H1 (cell line): ENCODE measurements at regions not wholly inside any gene's neighbourhood (a gene's known extent, or its start where the extent isn't known, plus 50 kb on each side); places are given as distances from the start of the nearest gene placed in this dataset.

ENCODE experiments used
- CTCF ChIA-PET: fragments of 300-600 bp; sonication (Branson Sonifier 250); formaldehyde crosslinking; loops from one replicate; lab custom pipeline; 2021; ENCODE audit not compliant: partially characterized antibody; lab: Charles Lee
- POLR2A ChIA-PET: fragments of 300-600 bp; sonication (Branson Sonifier 250); formaldehyde crosslinking; loops from one replicate; lab custom pipeline; 2021; ENCODE audit warnings: inconsistent platforms; ENCODE audit not compliant: partially characterized antibody; lab: Charles Lee
- DNase-seq, 2 experiments: peaks; one replicate each; pipeline versions ENCODE4 v3.0.0 to v3.0.0-alpha.2; 2010 to 2022; ENCODE audit warnings: low spot score in 2 of 2, low read depth in 1 of 2, mixed read lengths in 1 of 2
- FAIRE-seq: peaks from 2 replicates; lab custom pipeline; 2011; peaks lifted over from hg19 to GRCh38; lab: Jason Lieb, UNC
- H2AFZ ChIP-seq: 2 replicates; pipeline ENCODE4 v1.8.1; 2012; ENCODE audit warnings: low read length, inconsistent platforms
- H2AK5ac ChIP-seq: 2 replicates; pipeline ENCODE4 v1.6.1; 2013; ENCODE audit warnings: low read depth, low read length
- H2BK120ac ChIP-seq: replicated peaks from 2 replicates; pipeline ENCODE3; 2013; ENCODE audit warnings: low read depth, low read length, inconsistent platforms
- H2BK12ac ChIP-seq: 2 replicates; pipeline ENCODE4 v1.6.1; 2013; ENCODE audit warnings: low read depth, low read length
- H2BK15ac ChIP-seq: 2 replicates; pipeline ENCODE4 v1.6.1; 2013; ENCODE audit warnings: low read length
- H2BK20ac ChIP-seq: 2 replicates; pipeline ENCODE4 v1.6.1; 2013; ENCODE audit warnings: low read length
- H2BK5ac ChIP-seq: 2 replicates; pipeline ENCODE4 v1.6.1; 2013; ENCODE audit warnings: low read depth, low read length
- H3K14ac ChIP-seq: 2 replicates; pipeline ENCODE4 v1.6.1; 2013; ENCODE audit warnings: inconsistent platforms; ENCODE audit not compliant: insufficient read length
- H3K18ac ChIP-seq: 2 replicates; pipeline ENCODE4 v1.6.1; 2013; ENCODE audit warnings: low read length; ENCODE audit errors: extremely low read depth
- H3K23ac ChIP-seq: 2 replicates; pipeline ENCODE4 v1.6.1; 2013; ENCODE audit warnings: inconsistent platforms; ENCODE audit not compliant: insufficient read length
- H3K23me2 ChIP-seq: 2 replicates; pipeline ENCODE4 v1.6.1; 2013; ENCODE audit warnings: low read depth, low read length
- H3K27ac ChIP-seq: 2 replicates; pipeline ENCODE4 v1.6.1; 2011; ENCODE audit warnings: low read depth, low read length, inconsistent platforms
- H3K27me3 ChIP-seq, 4 experiments: replicated peaks in 1 of 4; 1 replicate in 1 of 4; 2 replicates in 3 of 4; pipeline versions ENCODE4 v1.6.1 to v1.8.1; 2011 to 2013; ENCODE audit warnings: low read length in 3 of 4, mild to moderate bottlenecking in 3 of 4, inconsistent platforms in 2 of 4, mixed read lengths in 2 of 4, moderate library complexity in 1 of 4; ENCODE audit not compliant: control insufficient read depth in 3 of 4, insufficient read depth in 3 of 4; ENCODE audit errors: extremely low read depth in 1 of 4
- H3K36me3 ChIP-seq, 4 experiments: 2 replicates each; pipeline versions ENCODE4 v1.6.1 to v1.8.1; 2011 to 2013; ENCODE audit warnings: mild to moderate bottlenecking in 4 of 4, low read length in 3 of 4, moderate library complexity in 2 of 4, control low read depth in 1 of 4, inconsistent platforms in 1 of 4; ENCODE audit not compliant: insufficient read depth in 4 of 4, control insufficient read depth in 2 of 4
- H3K4ac ChIP-seq: replicated peaks from 2 replicates; pipeline ENCODE3; 2013; ENCODE audit warnings: low read length, low read depth, mixed read lengths, inconsistent platforms; ENCODE audit not compliant: insufficient read length
- H3K4me1 ChIP-seq, 4 experiments: replicated peaks in 1 of 4; 1 replicate in 1 of 4; 2 replicates in 3 of 4; pipeline versions ENCODE4 v1.6.1 to v1.8.1; 2011 to 2013; ENCODE audit warnings: low read length in 3 of 4, inconsistent platforms in 2 of 4, mixed read lengths in 1 of 4; ENCODE audit not compliant: insufficient read depth in 4 of 4, control insufficient read depth in 3 of 4
- H3K4me2 ChIP-seq, 2 experiments: 2 replicates each; pipeline versions ENCODE4 v1.6.1 to v1.8.1; 2011 to 2013; ENCODE audit warnings: low read depth in 2 of 2, low read length in 2 of 2, control low read depth in 1 of 2, inconsistent platforms in 1 of 2, mild to moderate bottlenecking in 1 of 2; ENCODE audit not compliant: insufficient read depth in 1 of 2
- H3K4me3 ChIP-seq, 4 experiments: fragments of 200-600, 300-600 bp in 1 of 4; sonication (generic), shearing (Covaris generic), sonication (Bioruptor Twin) in 1 of 4; 2 replicates each; pipeline versions ENCODE4 v1.5.1 to v1.8.1; 2011 to 2016; ENCODE audit warnings: low read length in 4 of 4, low read depth in 3 of 4, control low read depth in 2 of 4, inconsistent platforms in 2 of 4, mild to moderate bottlenecking in 2 of 4, mixed read lengths in 1 of 4, moderate library complexity in 1 of 4; ENCODE audit not compliant: insufficient read depth in 2 of 4; ENCODE audit errors: extremely low read depth in 1 of 4
- H3K56ac ChIP-seq: replicated peaks from 2 replicates; pipeline ENCODE3; 2013; ENCODE audit warnings: low read depth, mild to moderate bottlenecking, mixed read lengths, low read length, inconsistent platforms; ENCODE audit not compliant: insufficient read length
- H3K79me1 ChIP-seq: 2 replicates; pipeline ENCODE4 v1.6.1; 2013; ENCODE audit warnings: low read depth, low read length, control low read depth
- H3K79me2 ChIP-seq, 2 experiments: 2 replicates each; pipeline versions ENCODE4 v1.6.1 to v1.8.1; 2012 to 2013; ENCODE audit warnings: low read length in 2 of 2, mild to moderate bottlenecking in 2 of 2, inconsistent platforms in 1 of 2; ENCODE audit not compliant: insufficient read depth in 2 of 2, control insufficient read depth in 1 of 2
- H3K9ac ChIP-seq, 4 experiments: replicated peaks in 1 of 4; 1 replicate in 1 of 4; 2 replicates in 3 of 4; pipeline versions ENCODE4 v1.6.1 to v1.8.1; 2011 to 2013; ENCODE audit warnings: low read depth in 3 of 4, low read length in 3 of 4, control low read depth in 2 of 4, mild to moderate bottlenecking in 2 of 4, moderate library complexity in 2 of 4, inconsistent platforms in 1 of 4; ENCODE audit errors: extremely low read depth in 1 of 4
- H3K9me3 ChIP-seq, 2 experiments: 2 replicates each; pipeline versions ENCODE4 v1.6.1 to v1.8.1; 2012 to 2013; ENCODE audit warnings: mild to moderate bottlenecking in 2 of 2, moderate library complexity in 2 of 2, control low read depth in 1 of 2, inconsistent platforms in 1 of 2, low read depth in 1 of 2, low read length in 1 of 2, mixed read lengths in 1 of 2; ENCODE audit not compliant: insufficient read depth in 2 of 2
- H4K20me1 ChIP-seq, 2 experiments: replicated peaks in 1 of 2; 2 replicates each; pipeline versions ENCODE3 to v1.8.1; 2011 to 2013; ENCODE audit warnings: inconsistent platforms in 2 of 2, low read length in 2 of 2, mild to moderate bottlenecking in 1 of 2; ENCODE audit not compliant: insufficient read depth in 2 of 2, control insufficient read depth in 1 of 2
- H4K5ac ChIP-seq: 2 replicates; pipeline ENCODE4 v1.6.1; 2013; ENCODE audit warnings: low read length, low read depth, mixed read lengths, inconsistent platforms; ENCODE audit not compliant: insufficient read length
- H4K8ac ChIP-seq: 2 replicates; pipeline ENCODE4 v1.8.0; 2013; ENCODE audit warnings: mild to moderate bottlenecking, moderate library complexity, low read length, inconsistent platforms; ENCODE audit not compliant: insufficient read depth; ENCODE audit errors: extremely low read depth
- H4K91ac ChIP-seq: replicated peaks from 2 replicates; pipeline ENCODE3; 2013; ENCODE audit warnings: low read length, mixed read lengths, inconsistent platforms; ENCODE audit not compliant: insufficient read length
- ASH2L ChIP-seq: fragments of 200-600, 300-600 bp; sonication (generic); IDR thresholded peaks from one replicate; pipeline ENCODE4 v1.7.1; 2017; ENCODE audit warnings: low read length
- ATF3 ChIP-seq: IDR thresholded peaks from 2 replicates; pipeline ENCODE4 v1.6.1; 2011; ENCODE audit warnings: low read depth, mild to moderate bottlenecking, low read length; ENCODE audit not compliant: insufficient read depth
- CBX5 ChIP-seq: fragments of 300-800, 300-1000 bp; sonication (generic); IDR thresholded peaks from 2 replicates; pipeline ENCODE4 v1.7.1; 2016; ENCODE audit warnings: antibody characterized with exemption, low read length, low read depth
- EZH2 ChIP-seq: fragments of 200-600 bp; sonication (generic); IDR thresholded peaks from 2 replicates; pipeline ENCODE4 v1.7.1; 2012; ENCODE audit warnings: low read depth, mild to moderate bottlenecking, moderate library complexity, low read length, inconsistent platforms; ENCODE audit not compliant: severe bottlenecking
- GABPA ChIP-seq: IDR thresholded peaks from 2 replicates; pipeline ENCODE4 v1.6.1; 2011; ENCODE audit warnings: mild to moderate bottlenecking, low read length, moderate library complexity, borderline replicate concordance; ENCODE audit not compliant: insufficient read depth
- HDAC2 ChIP-seq, 2 experiments: fragments of 300-600 bp in 1 of 2; sonication (generic) in 1 of 2; IDR thresholded peaks; 2 replicates each; pipeline ENCODE4 v1.6.1; 2011 to 2012; ENCODE audit warnings: low read depth in 2 of 2, low read length in 2 of 2, mild to moderate bottlenecking in 2 of 2, moderate library complexity in 2 of 2, borderline replicate concordance in 1 of 2, inconsistent platforms in 1 of 2
- JUND ChIP-seq: IDR thresholded peaks from 2 replicates; pipeline ENCODE4 v1.6.1; 2011; ENCODE audit warnings: mild to moderate bottlenecking, improper control_type of control experiment, low read length
- RBBP5 ChIP-seq: IDR thresholded peaks from 2 replicates; pipeline ENCODE4 v1.7.1; 2012; ENCODE audit warnings: low read depth, mild to moderate bottlenecking, inconsistent platforms, low read length, moderate library complexity, borderline replicate concordance
- SIRT6 ChIP-seq: IDR thresholded peaks from one replicate; pipeline ENCODE4 v1.7.1; 2012; ENCODE audit warnings: low read length, inconsistent platforms
- TAF1 ChIP-seq: IDR thresholded peaks from 2 replicates; pipeline ENCODE4 v1.6.1; 2011; ENCODE audit warnings: mild to moderate bottlenecking, low read depth, low read length
- TAF7 ChIP-seq: optimal IDR thresholded peaks from 2 replicates; pipeline ENCODE3; 2011; ENCODE audit warnings: low read depth, mild to moderate bottlenecking, inconsistent platforms, low read length, moderate library complexity, borderline replicate concordance
- WGBS, 2 experiments: shearing (Covaris generic) in 1 of 2; methylation state at CpG; one replicate each; pipeline versions ENCODE4 v1.1.6 to v1.1.7; 2013 to 2015; ENCODE audit warnings: low lambda C conversion rate in 2 of 2, mixed read lengths in 2 of 2, inconsistent platforms in 1 of 2, low coverage in 1 of 2, missing lambda C conversion rate in 1 of 2; ENCODE audit not compliant: insufficient replicate concordance in 2 of 2, insufficient coverage in 1 of 2, insufficient read length in 1 of 2; ENCODE audit errors: extremely low coverage in 1 of 2, missing lambda C conversion rate in 1 of 2; 5-methylcytosine and 5-hydroxymethylcytosine counted together

- H4K91ac ChIP-seq = peak overlapping the region; percentile 27
- peak overlapping the region; percentile 62 for H2BK12ac ChIP-seq
- peak overlapping the region; percentile 43; the same call in 1 of the 2 replicates for H3K27ac ChIP-seq
- no peaks in the 10 kb centered on the region for H3K23me2 ChIP-seq
- H3K56ac ChIP-seq = no peak overlapping the region
- H2AFZ ChIP-seq = 0 out of 2 replicates have a peak overlapping the region, but pooled peaks have one; percentile 24
- no peak overlapping the region for H2BK15ac ChIP-seq
- FAIRE-seq (no peak), DNase-seq (no peak)
- 0 out of 2 replicates have a peak overlapping the region, but pooled peaks have one; percentile 66 for H4K8ac ChIP-seq
- H3K4me3 ChIP-seq = no peak overlapping the region
- H3K9me3 ChIP-seq = no peaks in the 10 kb centered on the region
- no peaks in the 10 kb centered on the region for H3K79me2 ChIP-seq
- peak overlapping the region; percentile 79 for H4K5ac ChIP-seq
- no peaks in the 10 kb centered on the region for H3K36me3 ChIP-seq
- no peak overlapping the region for H3K23ac ChIP-seq
- H3K79me1 ChIP-seq = no peaks in the 10 kb centered on the region
- no peak overlapping the region for H3K14ac ChIP-seq
- H4K20me1 ChIP-seq = no peaks in the 10 kb centered on the region
- peak overlapping the region; percentile 30 for H2BK120ac ChIP-seq
- peak overlapping the region; percentile 57 for H2BK5ac ChIP-seq
- WGBS, 2 experiments = 49% methylated on average over 9 of the region's 9 CpGs; no CpG with 5 or more reads in 1 of the 2 experiments
- peak overlapping the region; percentile 92; the same call in 1 of the 2 replicates for H2BK20ac ChIP-seq
- no peak overlapping the region for H3K4ac ChIP-seq
- H3K4me1 ChIP-seq = peaks cover 3 to 20% (median 9%) of the 10 kb centered on the region in 4 experiments; a peak in 6 of 7 replicates
- ChIA-PET POLR2A (interaction anchor here (0.6 to 1.7 kb wide), 6 partner anchors 9 to 223 kb away, joined by 4 to 6 read pairs (median 4); no protein-coding TSS in a partner anchor), CTCF (interaction anchor here (1.0 to 1.5 kb wide), 5 partner anchors 24 to 344 kb away, joined by 3 to 5 read pairs (median 4); no protein-coding TSS in a partner anchor)
- H3K9ac ChIP-seq = no peak overlapping the region
- H3K27me3 ChIP-seq = no peaks in the 10 kb centered on the region
- peak overlapping the region; percentile 33; the same call in 1 of the 2 replicates for H3K18ac ChIP-seq
- no peak overlapping the region for H3K4me2 ChIP-seq
- H2AK5ac ChIP-seq = no peak overlapping the region
- TF ChIP-seq ATF3 (no peak), RBBP5 (no peak), TAF1 (no peak), CBX5 (no peak), ASH2L (no peak), GABPA (no peak), JUND (no peak), TAF7 (no peak), HDAC2 (IDR thresholded peaks at IDR 0.05; ENCODE audit: borderline replicate concordance in 1 of 2, low read depth in 2 of 2, low read length in 2 of 2) (no peak), SIRT6 (no peak), EZH2 (no peak)
Observed at GRCh38 chr7:138247568-138248333, 171.5 kb downstream of the AKR1D1 start.
